ENCODE measurements at regions not wholly inside any gene's neighbourhood (a gene's known extent, or its start where the extent isn't known, plus 50 kb on each side); places are given as distances from the start of the nearest gene placed in this dataset.

- CTCF ChIA-PET (ENCODE audit: low intra/inter-chr PET ratio, low total read pairs), result no interaction called here
- BruUV-seq (replicated peaks), result no TSS peak
- no peaks in the 10 kb centered on the region for H3K36me3 ChIP-seq (replicated peaks in 1 of 2; ENCODE audit: control insufficient read depth in 1 of 2, insufficient read depth in 2 of 2, low read length in 2 of 2)
- peaks cover 0 to 4% of the 10 kb centered on the region in 2 experiments; a peak in 2 of 5 replicates for H3K27me3 ChIP-seq (ENCODE audit: control insufficient read depth in 1 of 2, insufficient read depth in 2 of 2, low read length in 2 of 2)
- H3K4me2 ChIP-seq (ENCODE audit: low read depth, low read length), result no peak overlapping the region
- no peak overlapping the region for H2AFZ ChIP-seq (ENCODE audit: low read length)
- in situ Hi-C loops (cut with HindIII; ENCODE audit: extremely low pct_ligation_motif_present, low pct_unique_long_range_greater_than_20kb), result loop anchor here (25.0 kb wide), 1 partner anchor 898 kb away; no protein-coding TSS in a partner anchor
- intact Hi-C loops (cut with micrococcal nuclease; ENCODE audit: unreplicated experiment), result loop anchor here (5.0 kb wide), 2 partner anchors 298 to 888 kb away; no protein-coding TSS in a partner anchor
- no peaks in the 10 kb centered on the region for H3K4me1 ChIP-seq (ENCODE audit: insufficient read depth, low read length)
- H4K20me1 ChIP-seq (ENCODE audit: insufficient read depth, low read length), result no peaks in the 10 kb centered on the region
- POLR2A ChIA-PET, result no interaction called here
- 0% methylated on average over 1 of the region's 1 CpG for WGBS (ENCODE audit: low lambda C conversion rate)
- no peaks in the 10 kb centered on the region for H3K79me2 ChIP-seq (ENCODE audit: insufficient read depth, low read length)
- H3K27ac ChIP-seq (ENCODE audit: extremely low read length, insufficient read depth, low read length), result no peak overlapping the region
- DNase-seq (ENCODE audit: low spot score) (no peak), FAIRE-seq (no peak), ATAC-seq (no peak)
- no peak overlapping the region for H3K9ac ChIP-seq (ENCODE audit: insufficient read depth, low read depth, low read length)
- H3K9me3 ChIP-seq (ENCODE audit: low read length), result no peaks in the 10 kb centered on the region
- no peak overlapping the region for H3K4me3 ChIP-seq (replicated peaks in 1 of 3; ENCODE audit: insufficient read depth in 1 of 3, low read depth in 2 of 3, low read length in 3 of 3)
- no peak for TF ChIP-seq MAFG (CRISPR knock-in tag; IDR thresholded peaks at IDR 0.05)
- TF ChIP-seq SIN3B (IDR thresholded peaks at IDR 0.05; ENCODE audit: low read length), result no peak
- TF ChIP-seq HES4 (CRISPR knock-in tag; IDR thresholded peaks at IDR 0.05; ENCODE audit: borderline replicate concordance), result no peak
- no peak for TF ChIP-seq IKZF1 (IDR thresholded peaks at IDR 0.05)
- no peak for TF ChIP-seq ZXDC (CRISPR knock-in tag; IDR thresholded peaks at IDR 0.05)
- TF ChIP-seq POLR2A (IDR thresholded peaks at IDR 0.05; ENCODE audit: insufficient read depth in 1 of 2, low read depth in 2 of 2, low read length in 2 of 2), result no peak
- no peak for TF ChIP-seq NR3C1 (CRISPR knock-in tag; IDR thresholded peaks at IDR 0.05)
- TF ChIP-seq SP140L (CRISPR knock-in tag; IDR thresholded peaks at IDR 0.05; ENCODE audit: borderline replicate concordance), result no peak
- TF ChIP-seq MAFK (conservative IDR thresholded peaks at IDR 0.05 in 1 of 2, IDR thresholded peaks at IDR 0.05 in 1 of 2; ENCODE audit: low read length in 2 of 2), result no peak
- TF ChIP-seq EZH2 (conservative IDR thresholded peaks at IDR 0.05; ENCODE audit: low read depth, low read length), result no peak
- TF ChIP-seq ZNF552 (CRISPR knock-in tag; IDR thresholded peaks at IDR 0.05; ENCODE audit: borderline replicate concordance), result no peak
- TF ChIP-seq THRA (CRISPR knock-in tag; IDR thresholded peaks at IDR 0.05; ENCODE audit: borderline replicate concordance), result no peak
- TF ChIP-seq ZNF121 (CRISPR knock-in tag; IDR thresholded peaks at IDR 0.05), result no peak
- no peak for TF ChIP-seq REXO4 (CRISPR knock-in tag; IDR thresholded peaks at IDR 0.05; ENCODE audit: borderline replicate concordance)
- no peak for TF ChIP-seq ZNF142 (CRISPR knock-in tag; IDR thresholded peaks at IDR 0.05)
- no peak for TF ChIP-seq CHCHD3 (CRISPR knock-in tag; IDR thresholded peaks at IDR 0.05)
These were observed 184.9 kb downstream of the SEC16B start for GRCh38 chr1:177784936-177785335.

Measured in HepG2 (cell line).